ENCODE measurements at regions not wholly inside any gene's neighbourhood (a gene's known extent, or its start where the extent isn't known, plus 50 kb on each side); places are given as distances from the start of the nearest gene placed in this dataset.
"Not testable (repeated sequence)": the region's sequence is repeated elsewhere in the genome, so short reads cannot be mapped to it uniquely, and the experiment has no call there.

- TF ChIP-seq ZNF274 (IDR thresholded peaks at IDR 0.05; ENCODE audit: low read depth, low read length); YY1 (IDR thresholded peaks at IDR 0.05; ENCODE audit: insufficient read depth, insufficient read length): not testable (repeated sequence)
Observed at GRCh38 chrX:63209645-63210044, 141.5 kb downstream of the SPIN4 start.

Measured in NT2/D1 (cell line).